ENCODE measurements at regions not wholly inside any gene's neighbourhood (a gene's known extent, or its start where the extent isn't known, plus 50 kb on each side); places are given as distances from the start of the nearest gene placed in this dataset.
A peak's percentile ranks its signal among the peaks of the same experiment; 100 is the strongest.

DNA sequence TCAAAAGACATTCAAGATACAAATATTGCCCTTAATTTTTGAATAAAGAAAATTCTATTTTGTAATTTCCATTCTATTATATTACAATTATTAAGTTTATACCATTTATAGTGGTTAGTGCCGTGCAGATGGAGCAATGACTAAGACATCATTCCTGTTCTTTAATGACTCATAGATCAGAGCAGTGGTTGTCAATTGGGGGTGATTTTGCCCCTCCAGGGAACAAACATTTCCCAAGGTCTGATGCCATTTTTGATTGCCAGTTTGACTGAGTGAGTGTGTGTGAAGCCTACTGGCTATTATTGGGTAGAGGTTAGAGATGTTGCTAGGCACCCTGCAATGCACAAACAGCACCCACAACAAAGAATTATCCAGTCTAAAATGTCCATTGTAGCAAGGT is 97.9 kb upstream of the DDIT4L start:
- FAIRE-seq (no peak), DNase-seq (ENCODE audit: low read depth in 1 of 2, low spot score in 1 of 2) (peak in 1 of 2 experiments; percentile 3), ATAC-seq (no peak)
- Histone ChIP-seq H3K9me3 (no peaks in the 10 kb centered on the region), H3K4me1 (no peaks in the 10 kb centered on the region), H3K4me2 (no peak overlapping the region), H3K4me3 (no peak overlapping the region), H3K27ac (no peak overlapping the region)
- POLR2A ChIA-PET, result no interaction called here
- CTCF ChIA-PET, result no interaction called here
- TF ChIP-seq MAZ (IDR thresholded peaks at IDR 0.05; ENCODE audit: borderline replicate concordance, low read depth, low read length) (no peak), HEYL (CRISPR knock-in tag; IDR thresholded peaks at IDR 0.05) (no peak), HMGXB4 (CRISPR knock-in tag; IDR thresholded peaks at IDR 0.05; ENCODE audit: borderline replicate concordance) (no peak), MAX (IDR thresholded peaks at IDR 0.05) (no peak), ATOH8 (CRISPR knock-in tag; IDR thresholded peaks at IDR 0.05; ENCODE audit: low read depth) (no peak), NR3C1 (IDR thresholded peaks at IDR 0.05) (no peak), ZFP36 (IDR thresholded peaks at IDR 0.05; ENCODE audit: borderline replicate concordance, partially characterized antibody) (no peak), RAD21 (conservative IDR thresholded peaks at IDR 0.05 in 1 of 2, IDR thresholded peaks at IDR 0.05 in 1 of 2) (no peak), PHF8 (IDR thresholded peaks at IDR 0.05; ENCODE audit: borderline replicate concordance, low read depth) (no peak), MYC (IDR thresholded peaks at IDR 0.05; ENCODE audit: borderline replicate concordance, low read length) (no peak), JUN (IDR thresholded peaks at IDR 0.05) (no peak), RARB (CRISPR knock-in tag; IDR thresholded peaks at IDR 0.05) (no peak), FOSL2 (IDR thresholded peaks at IDR 0.05) (no peak), FOSL2 (CRISPR knock-in tag; IDR thresholded peaks at IDR 0.05) (no peak), RFX5 (IDR thresholded peaks at IDR 0.05) (no peak), JUNB (IDR thresholded peaks at IDR 0.05) (no peak), NFE2L2 (conservative IDR thresholded peaks at IDR 0.05; ENCODE audit: low read length) (no peak)
- 43% methylated on average over 1 of the region's 1 CpG for WGBS (ENCODE audit: missing lambda C conversion rate)

DNA sequence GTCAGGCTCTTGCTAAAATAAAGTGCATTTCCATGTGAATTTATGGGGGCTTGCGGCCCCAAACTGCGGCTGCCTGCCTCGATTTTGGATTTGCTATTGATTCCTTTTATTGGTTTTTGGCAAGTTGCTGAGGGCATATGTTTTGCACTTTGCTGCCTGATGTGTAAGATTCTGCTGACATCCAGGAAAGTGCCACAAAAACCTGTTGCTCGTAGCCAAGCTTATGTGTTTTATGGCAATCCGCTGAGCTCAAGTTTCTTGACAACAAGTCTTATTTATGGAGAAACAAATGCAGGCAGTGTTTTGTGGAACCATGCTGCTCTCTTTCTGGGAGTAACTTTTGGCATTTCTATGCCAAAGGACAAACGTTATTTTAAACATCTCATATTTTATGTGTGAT is 97.3 kb upstream of the DDIT4L start:
- Histone ChIP-seq H3K4me1 (no peaks in the 10 kb centered on the region), H3K4me3 (no peak overlapping the region), H3K4me2 (no peak overlapping the region), H3K9me3 (no peaks in the 10 kb centered on the region), H3K27ac (no peak overlapping the region)
- ChIA-PET CTCF (no interaction called here), POLR2A (no interaction called here)
- TF ChIP-seq RAD21 (conservative IDR thresholded peaks at IDR 0.05 in 1 of 2, IDR thresholded peaks at IDR 0.05 in 1 of 2), result no peak
- TF ChIP-seq MAX (IDR thresholded peaks at IDR 0.05), result no peak
- TF ChIP-seq ELK1 (IDR thresholded peaks at IDR 0.05; ENCODE audit: low read depth, low read length), result no peak
- TF ChIP-seq PBX3 (IDR thresholded peaks at IDR 0.05), result no peak
- TF ChIP-seq ZFP36 (IDR thresholded peaks at IDR 0.05; ENCODE audit: borderline replicate concordance, partially characterized antibody), result no peak
- no peak for TF ChIP-seq HES2 (IDR thresholded peaks at IDR 0.05)
- TF ChIP-seq CHD2 (IDR thresholded peaks at IDR 0.05; ENCODE audit: low read length, partially characterized antibody), result no peak
- TF ChIP-seq SREBF2 (IDR thresholded peaks at IDR 0.05), result no peak
- no peak for TF ChIP-seq ESRRA (IDR thresholded peaks at IDR 0.05; ENCODE audit: borderline replicate concordance, low read length)
- no peak for TF ChIP-seq HOXB5 (CRISPR knock-in tag; IDR thresholded peaks at IDR 0.05)
- no peak for TF ChIP-seq MYC (IDR thresholded peaks at IDR 0.05; ENCODE audit: borderline replicate concordance, low read length)
- DNase-seq (ENCODE audit: low read depth in 1 of 2, low spot score in 1 of 2) (no peak), ATAC-seq (no peak), FAIRE-seq (no peak)
- 53% methylated on average over 6 of the region's 6 CpGs for WGBS (ENCODE audit: missing lambda C conversion rate)

Data from A549 (cell line).